ENCODE measurements at regions not wholly inside any gene's neighbourhood (a gene's known extent, or its start where the extent isn't known, plus 50 kb on each side); places are given as distances from the start of the nearest gene placed in this dataset.

DNA sequence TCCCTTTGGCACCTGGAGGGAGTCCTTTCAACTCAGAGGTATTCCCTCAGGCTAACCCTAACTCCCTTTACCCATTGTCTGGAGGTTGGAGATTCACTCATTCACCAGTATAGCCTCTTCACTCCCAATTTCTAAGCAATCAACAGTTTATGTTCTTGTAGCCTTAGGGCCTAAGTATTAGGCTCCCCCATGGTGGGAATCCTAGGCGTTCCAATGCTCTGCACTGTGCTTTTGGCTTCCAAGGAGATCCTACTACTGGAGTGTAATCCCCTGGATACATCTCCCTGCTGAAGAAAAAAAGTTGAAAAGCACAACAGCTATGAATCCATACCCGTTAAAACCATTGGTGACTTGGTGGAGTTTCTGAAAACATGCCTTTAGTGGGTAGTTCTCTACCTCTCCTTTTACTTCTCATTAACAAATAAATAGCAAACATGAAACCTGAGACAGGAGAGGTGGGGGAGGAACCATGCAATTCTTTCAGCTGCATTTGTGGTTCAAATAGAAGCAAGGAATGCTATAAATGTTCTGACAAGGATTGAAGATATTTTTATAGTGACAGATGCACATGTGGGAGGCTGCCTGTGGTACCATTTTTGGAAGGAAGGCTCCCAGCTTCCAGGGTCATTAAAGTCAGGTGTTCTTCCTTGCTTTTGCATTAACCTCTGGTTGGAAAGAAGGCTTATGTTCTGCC, 397.1 kb downstream of the DMAC1 start:
- DNase-seq (ENCODE audit: low read depth, low spot score): no peak

DNA sequence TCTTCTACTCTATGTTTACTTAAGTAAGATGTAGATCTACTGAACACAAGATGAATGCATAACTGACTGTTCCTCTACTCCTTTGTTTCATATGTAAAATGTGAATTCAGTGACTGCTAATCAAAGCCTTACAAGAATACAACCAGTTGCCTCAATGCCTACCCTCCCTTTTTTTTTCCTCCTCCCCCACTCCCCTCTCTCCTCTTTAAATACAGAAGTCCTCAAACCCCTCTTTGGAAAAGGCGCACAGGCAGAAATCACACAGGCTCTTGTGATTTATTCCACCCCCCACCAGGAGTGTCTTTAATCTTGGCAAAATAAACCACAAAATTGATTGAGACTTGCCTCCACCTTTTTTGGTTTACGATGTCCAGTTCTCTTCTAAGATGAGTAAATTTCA, 398.5 kb downstream of the DMAC1 start:
- no peak for DNase-seq (ENCODE audit: low read depth, low spot score)

DNA sequence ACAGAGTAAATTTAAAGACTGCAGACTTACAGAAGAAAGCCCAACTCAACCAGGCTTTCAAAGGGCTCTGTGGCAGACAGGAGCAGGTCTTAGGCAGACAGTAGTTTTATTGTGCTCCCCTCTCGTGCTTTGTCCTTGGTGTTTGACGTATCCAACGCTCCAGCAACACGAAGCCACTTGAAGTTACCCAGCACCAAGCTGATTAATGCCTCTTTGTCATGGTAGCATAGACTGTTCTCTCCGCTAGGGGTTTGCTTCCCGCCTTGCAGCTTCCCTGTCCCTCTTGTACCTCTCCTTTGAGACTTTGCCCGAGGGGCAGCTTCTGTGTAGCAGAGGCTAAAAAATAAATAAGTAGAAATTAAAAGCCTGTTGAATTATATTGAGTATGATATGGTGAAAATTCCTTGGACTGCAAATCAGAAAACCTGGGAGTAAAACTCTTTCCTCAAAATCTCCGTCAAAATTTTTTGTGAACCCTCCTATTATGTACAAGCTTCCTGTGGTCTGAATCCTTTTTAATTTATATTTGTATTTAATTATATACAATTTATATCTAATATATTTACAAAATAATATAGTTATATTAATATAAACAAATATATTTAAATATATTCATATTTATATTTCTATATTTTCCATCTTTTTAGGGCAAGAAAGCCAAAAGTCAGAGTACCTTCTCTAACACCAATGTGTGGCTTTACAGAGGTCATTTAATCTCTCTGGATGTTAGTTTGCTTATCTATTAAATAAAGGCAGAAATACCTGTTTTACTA, 405.4 kb downstream of the DMAC1 start:
- DNase-seq (ENCODE audit: low read depth, low spot score): no peak

DNA sequence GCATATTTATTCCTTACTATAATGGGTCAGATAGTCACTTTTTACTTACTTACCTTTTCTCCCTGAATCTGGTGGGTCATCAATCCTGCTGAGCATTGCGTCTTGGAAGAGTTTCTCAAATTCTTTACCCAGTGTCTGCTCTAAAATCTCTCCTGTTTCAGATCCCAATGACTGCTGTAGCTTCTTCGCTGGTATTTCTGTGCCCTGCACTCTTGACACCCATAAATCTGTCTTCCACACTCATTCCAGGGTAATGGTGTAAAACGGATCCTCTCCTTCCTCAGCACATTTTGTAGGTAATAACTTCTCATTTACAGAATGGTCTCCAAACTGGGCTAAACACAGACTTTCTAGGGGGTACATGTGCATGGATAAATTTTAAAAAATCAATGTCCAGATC, 407.4 kb downstream of the DMAC1 start:
- no peak for DNase-seq (ENCODE audit: low read depth, low spot score)

DNA sequence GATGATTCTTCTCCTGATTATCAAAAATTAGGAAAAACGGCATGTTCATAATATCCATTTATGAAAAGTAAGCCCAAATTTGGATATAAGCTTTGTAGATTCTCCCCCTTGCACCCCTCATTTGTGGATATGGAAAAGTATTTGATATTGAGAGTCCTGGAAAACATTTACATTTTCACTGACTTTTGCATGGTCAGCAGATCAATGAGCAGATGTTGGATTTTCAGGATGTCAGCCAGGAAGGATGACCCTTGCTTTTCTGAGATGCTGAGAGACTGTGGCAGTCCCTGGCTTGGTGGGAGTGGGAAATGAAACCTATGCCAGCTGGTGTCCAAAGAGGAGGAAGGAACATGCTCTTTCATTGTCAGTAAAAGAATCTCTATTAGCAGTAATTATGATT, 410.8 kb downstream of the DMAC1 start:
- no peak for DNase-seq (ENCODE audit: low read depth, low spot score)

DNA sequence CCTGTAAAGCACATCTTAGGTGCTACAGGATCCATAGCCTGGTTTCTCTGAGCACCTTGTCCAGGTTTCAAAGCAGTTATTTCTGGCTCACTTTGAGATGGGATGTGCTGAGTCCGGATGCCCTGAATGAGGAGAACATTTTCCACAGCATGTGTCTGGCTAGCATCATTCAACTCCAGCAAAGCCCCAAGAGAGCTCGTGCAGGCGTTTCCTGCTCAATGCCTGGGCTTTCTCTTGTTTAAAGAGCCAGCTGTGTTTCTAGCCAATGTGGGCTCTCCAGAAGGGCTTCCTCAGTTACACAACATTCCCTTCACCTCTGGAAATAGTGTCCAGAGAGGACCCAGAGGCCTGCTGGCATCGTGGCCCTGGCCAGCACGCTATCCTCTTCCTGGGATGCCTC, 411.7 kb downstream of the DMAC1 start:
- no peak for DNase-seq (ENCODE audit: low read depth, low spot score)

DNA sequence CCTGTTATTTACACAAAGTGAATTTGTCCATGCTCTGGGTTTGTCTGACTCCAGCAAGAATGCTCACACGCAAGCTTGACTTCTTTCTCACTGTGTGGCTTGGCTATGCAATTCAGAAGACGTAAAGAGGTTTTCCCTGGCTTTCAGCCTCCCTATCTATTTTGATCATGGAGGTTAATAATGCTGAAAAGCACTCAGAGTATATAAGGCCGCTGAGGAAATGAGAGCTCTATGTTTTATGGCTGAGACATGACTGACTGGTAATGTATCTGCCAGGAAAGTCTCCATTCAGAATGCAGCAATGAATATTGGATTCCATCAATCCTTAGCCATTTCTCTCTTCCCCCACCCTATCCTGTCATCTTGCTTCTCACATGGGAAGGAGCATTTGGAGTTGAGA, 417.3 kb downstream of the DMAC1 start:
- no peak for DNase-seq (ENCODE audit: low read depth, low spot score)

DNA sequence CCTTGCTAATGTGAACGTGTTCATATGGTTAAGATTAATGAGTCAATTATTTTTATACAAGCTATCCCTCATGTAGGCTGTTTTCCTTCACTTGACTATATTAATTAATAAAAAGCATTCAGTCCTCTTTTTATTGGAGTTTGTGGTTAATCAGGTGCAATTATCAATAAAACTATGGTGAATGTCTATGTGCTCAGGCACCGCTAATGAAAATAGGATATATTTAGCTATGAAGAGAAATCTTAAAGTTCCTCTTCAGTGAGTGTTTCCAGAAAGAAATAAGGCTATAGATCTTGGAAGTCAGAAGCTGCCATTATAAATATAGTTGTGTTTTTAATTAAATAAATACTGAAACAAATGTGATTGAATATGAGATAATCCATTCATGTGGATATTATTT, 422.1 kb downstream of the DMAC1 start:
- DNase-seq (ENCODE audit: low read depth, low spot score): no peak

DNA sequence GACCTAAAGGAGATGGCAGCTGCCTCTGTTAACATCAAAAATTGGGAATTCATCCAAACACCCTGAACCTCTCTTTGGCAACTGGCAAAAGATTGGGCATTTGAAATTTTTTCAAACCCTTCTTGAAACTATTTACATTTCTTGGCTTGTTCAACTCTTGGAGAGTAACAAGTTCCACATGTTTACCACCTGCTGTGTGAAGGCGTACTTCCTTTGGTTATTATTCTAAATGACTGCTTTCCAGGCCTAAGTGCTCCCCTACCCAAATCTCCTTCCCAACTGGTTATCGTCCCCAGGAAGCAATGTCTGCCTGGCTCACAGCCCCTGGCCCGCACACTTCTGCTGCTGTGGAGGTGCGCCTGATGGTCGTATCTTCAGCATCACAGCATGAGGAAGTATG, 422.7 kb downstream of the DMAC1 start:
- DNase-seq (ENCODE audit: low read depth, low spot score): no peak

DNA sequence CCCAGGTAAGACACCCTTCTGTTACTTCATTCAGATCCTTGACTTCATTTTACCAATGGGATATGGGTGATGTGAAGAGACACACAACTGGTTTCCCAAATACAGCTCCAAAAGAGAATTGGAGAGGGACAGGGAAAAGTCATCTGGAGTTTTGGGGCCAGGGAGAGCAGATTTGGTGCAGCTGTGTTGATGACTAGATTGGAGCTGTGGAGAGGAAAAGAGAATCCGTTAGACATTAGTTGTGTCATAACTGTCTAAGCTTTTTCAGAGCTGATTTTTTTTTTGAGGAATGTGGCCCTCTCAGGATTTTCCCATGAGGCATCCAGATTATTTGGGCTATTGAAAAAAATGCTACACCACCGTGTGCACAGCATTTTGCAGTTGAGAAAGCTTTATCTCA, 423.4 kb downstream of the DMAC1 start:
- no peak for DNase-seq (ENCODE audit: low read depth, low spot score)

DNA sequence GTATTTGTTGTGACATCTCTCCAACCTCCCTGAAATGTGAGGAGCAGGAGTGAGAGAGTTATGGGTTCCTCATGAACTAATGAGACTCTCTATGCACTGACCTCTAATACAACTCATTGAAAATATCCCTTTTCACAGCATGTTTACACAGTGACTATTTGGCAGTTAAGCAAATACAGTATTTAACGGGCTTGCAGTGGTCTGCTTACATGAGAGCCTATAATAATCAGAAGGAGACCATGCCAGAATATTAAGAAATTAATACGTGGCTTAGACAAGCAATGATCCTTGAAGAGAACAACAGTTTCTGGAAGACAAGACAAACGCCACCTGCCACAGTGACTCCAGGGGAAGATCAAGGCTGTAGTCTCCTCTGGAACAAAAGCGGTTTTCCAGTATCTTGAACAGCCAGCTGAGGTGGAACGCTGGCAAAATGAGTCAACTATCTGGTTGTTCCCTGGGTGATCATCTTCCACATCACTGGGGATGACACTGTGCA, 424.5 kb downstream of the DMAC1 start:
- no peak for DNase-seq (ENCODE audit: low read depth, low spot score)

DNA sequence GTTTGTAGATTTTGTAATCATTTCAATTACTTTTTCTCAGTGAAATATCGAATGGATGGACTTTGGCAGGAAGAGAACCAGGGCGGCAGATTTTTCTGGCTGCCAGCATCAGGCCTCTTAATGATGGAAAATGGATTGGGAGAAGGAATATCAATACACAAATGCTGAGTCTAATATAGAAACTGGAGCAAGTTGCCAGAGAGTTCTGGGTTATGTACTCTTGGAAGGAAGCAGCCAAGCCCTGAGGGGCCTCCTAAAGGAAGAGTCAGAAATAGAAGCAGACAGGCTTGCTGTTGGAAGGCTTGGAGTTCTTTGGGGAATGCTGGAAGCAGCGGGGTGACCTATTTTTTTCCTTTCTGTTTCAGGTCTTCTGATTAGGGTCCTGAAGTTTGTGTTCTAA, 428.6 kb downstream of the DMAC1 start:
- no peak for DNase-seq (ENCODE audit: low read depth, low spot score)

DNA sequence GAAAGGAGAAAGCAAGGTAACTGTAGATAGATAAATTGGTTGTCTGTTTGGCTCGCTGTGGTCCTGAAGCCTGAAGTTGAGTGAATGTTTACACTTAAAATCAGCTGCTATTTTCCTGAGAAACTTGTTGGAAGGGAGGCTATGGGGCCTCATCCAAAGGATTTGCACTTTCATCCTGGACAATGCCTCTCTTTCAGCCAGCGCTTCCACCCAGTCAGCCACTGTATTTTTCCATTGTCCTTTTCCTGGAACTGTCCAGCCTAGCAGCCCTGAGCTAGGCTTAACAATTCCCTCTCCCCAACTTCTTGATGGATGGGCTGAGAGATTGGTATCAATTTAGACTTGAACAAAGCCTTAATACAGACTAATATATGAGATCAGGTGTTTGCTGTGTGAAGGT, 429.2 kb downstream of the DMAC1 start:
- no peak for DNase-seq (ENCODE audit: low read depth, low spot score)

DNA sequence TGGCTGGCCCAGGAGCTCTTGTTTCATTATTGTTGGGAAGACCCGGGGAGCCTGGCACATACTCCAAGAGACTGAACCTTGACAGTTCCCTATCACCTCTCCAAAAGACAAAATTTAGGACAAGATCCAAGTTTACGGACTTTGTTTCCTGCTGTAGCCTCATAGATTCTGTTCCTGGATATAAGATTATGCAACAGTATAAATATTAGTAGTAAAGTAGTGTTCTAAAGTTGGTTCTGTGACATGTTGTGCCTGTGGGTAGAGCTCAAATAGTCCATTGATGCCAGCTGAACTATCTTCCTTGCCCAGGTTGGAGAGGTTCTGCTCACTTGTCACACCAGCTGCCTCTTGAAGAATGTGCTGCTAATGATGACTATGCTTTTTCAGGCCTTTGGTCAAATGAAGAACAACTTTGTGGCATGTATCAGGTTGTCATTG, 430.2 kb downstream of the DMAC1 start:
- no peak for DNase-seq (ENCODE audit: low read depth, low spot score)

DNA sequence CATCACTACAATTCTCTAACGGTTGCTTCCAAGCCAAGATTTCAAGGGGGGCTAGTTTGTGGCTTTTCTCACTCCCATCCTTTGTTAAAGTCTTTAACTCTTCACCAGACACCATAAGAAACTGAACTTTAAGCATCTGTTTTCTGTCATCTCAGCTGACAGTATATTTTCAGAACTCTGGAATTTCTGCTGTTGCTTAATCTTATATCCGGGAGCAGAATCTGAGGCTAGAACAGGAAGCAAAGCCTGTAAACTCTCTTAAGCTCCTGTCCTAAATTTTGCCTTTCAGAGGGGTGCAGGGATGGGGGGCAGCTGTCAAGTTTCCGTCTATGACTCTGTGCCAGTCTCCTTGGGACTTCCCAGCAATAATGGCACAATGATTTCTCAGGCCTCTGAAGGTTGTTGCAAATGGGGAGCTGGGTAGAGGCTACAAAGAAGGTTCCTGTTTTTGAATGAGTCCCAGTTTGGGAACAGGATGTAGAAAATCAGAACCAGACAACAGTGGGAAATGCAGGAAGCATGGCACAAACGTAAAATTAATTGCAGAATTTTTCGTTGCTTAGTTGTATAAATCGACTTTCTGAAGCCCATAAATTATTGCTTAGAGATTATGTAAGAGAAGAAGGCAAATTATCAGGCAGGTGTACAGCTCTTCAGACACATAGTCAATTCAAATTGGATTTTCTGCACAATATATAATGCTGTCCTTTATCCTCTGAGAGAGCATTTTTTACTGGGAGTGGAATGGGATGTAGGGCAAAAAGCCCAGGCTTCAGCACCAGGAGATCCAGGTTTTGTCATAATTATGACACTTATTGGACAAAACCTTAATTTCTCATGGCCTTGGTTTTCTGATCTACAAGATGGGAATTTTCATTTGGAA, 430.9 kb downstream of the DMAC1 start:
- no peak for DNase-seq (ENCODE audit: low read depth, low spot score)

DNA sequence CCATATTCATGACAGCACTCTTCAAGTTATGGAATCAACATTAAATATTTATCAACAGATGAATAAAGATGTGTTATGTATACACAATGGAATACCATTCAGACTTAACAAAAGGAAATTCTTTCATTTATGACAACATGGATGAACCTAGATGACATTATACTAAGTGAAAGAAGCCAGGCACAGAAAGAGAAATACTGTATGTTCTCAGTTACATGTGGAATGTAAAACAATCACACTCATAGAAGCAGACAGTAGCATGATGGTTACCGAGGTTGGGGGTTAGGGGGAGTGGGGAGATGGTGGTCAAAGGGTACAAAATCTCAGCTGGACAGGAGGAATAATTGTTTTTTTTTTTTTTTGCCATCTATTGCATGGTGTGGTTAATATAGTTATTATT, 431.9 kb downstream of the DMAC1 start:
- DNase-seq (ENCODE audit: low read depth, low spot score): no peak

DNA sequence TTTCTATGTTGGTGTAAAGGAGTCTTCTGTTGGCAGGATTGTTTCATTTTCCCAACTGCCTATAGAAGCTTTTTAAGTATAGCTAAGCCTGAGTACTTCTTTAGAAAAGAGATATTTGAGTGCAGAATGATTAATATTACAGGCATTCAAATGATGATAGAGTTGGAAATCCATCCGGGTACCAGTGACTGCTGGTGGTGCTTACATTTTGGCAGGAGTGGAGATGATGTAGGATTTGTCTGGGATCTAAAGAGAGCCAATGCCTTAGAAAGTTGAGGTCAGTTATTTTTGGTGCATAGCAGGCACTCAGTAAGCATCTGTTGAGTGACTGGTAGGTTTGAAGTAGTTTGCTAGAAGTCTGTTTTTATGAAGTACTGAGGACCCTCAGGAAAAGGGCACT, 433.5 kb downstream of the DMAC1 start:
- DNase-seq (ENCODE audit: low read depth, low spot score): no peak

DNA sequence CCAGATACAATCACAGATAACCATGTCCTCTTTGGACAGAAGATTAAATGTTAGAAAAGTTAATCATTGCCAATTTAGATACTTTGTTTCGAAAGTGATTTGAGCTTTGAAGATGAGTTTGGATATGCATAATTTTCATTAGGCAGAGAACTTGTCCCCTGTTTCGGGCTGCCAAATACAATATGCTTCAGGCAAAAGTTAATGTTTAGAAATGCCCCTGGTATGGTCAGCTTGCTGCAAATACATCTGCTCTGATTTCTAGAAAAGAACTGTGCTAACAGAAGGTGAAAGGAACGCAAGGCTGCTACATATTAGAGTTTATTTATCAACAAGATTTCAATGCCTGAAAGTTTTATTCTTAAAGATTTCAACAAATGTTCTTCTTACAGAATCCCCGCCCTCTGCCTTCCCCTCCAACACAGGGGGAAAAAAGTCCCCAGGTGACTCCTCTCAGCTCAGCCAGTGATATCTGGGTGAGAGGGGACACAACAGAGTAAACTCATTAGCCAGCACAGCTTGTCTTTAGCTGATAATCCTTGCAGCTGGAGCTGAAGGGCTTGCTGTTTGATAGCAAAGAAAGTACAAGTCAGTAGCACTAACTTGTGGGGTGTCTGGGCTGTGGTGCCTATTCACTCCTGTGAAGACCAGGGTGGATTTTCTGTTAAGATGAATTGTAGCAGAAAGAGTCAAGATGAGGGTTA, 435.7 kb downstream of the DMAC1 start:
- no peak for DNase-seq (ENCODE audit: low read depth, low spot score)

DNA sequence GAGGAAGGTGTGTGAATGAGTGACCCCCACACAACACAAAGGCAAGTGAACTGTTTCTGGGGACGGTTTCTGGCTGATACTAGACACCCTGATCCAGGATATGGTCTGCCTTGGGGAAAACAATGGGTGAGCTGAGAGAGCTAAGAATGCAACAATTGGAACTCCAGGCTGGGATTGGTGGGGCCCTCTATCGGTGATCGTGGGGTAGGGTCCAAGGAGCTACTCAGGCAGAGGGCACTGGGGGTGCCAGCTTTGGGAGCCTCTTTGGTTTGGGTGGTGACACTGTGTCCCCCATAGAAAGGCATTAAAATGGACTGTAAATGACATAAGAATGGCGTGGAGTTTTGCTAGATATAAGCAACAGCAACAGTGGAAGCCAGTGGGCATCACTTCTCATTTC, 439.1 kb downstream of the DMAC1 start:
- DNase-seq (ENCODE audit: low read depth, low spot score): no peak

DNA sequence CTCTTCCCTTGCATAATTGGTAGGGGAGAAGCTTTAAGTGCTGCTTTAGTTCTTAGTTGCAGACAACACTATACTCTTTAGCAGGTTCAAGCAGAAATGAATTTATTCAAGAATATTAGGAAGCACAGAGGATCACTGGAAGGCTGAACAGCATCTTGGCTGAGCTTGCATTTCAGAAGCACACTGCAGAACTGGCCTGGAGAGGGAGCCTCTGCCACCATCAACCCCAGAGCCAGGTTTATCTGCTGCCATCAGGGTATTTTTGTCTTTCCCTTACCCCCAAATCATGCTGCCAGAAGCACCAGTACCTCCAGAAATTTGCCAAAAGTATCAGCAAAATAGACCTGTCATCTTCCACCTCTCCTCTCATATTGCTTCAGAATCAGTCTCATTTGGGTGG, 440.7 kb downstream of the DMAC1 start:
- DNase-seq (ENCODE audit: low read depth, low spot score): no peak

DNA sequence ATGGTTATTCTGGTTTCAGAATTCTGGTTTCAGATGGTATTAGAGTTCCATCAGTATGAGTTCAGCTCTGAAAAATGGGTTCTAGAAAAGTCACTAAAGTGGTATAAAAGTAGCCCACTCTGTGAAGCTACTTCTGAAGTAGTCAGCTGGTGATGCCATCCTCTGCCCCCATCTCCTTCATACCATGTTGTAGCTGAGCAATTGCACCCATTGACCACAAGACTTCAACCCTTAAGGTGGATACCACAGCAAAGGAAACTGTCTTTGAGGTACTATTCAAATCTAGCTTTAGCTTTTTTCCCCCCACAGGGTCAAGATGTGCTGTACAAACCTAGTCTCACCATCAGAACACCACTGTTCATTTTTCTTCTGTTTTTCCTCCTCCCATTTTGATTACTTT, 444.9 kb downstream of the DMAC1 start:
- no peak for DNase-seq (ENCODE audit: low read depth, low spot score)

DNA sequence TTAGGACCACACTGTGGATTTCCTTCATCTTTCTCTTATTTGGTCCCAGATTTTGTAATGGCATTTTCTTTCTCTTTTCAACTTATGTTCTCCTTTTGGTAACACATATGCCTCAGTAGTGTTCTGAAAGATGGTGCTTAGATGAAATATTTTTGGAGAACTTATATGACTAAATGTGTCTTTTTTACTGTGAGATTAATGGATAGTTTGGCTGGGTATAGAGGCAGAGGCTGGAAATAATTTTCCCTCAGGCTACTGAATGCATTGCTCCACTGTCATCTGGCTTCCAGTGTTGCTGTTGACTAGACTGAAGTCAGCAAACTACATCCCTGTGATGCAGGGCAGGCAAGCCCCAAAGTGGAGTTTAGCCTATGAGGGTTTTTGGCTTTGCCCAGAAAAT, 450.9 kb downstream of the DMAC1 start:
- DNase-seq (ENCODE audit: low read depth, low spot score): no peak

Data from activated CD4-positive, CD25-positive, alpha-beta regulatory T cell treated with anti-CD3 and anti-CD28 coated beads, Interleukin-2, amount 50 U/mL, for 16 hours (primary cell).